Muscle of leg (tissue), 3 donors: ENCODE measurements at regions not wholly inside any gene's neighbourhood (a gene's known extent, or its start where the extent isn't known, plus 50 kb on each side); places are given as distances from the start of the nearest gene placed in this dataset.
A peak's percentile ranks its signal among the peaks of the same experiment; 100 is the strongest.

Experiments
- DNase-seq: peaks from one replicate; pipeline ENCODE4 v3.0.0; 2013
- H3K27ac ChIP-seq: one replicate; pipeline ENCODE4 v1.5.1; 2013; ENCODE audit warnings: mild to moderate bottlenecking, low read length, control low read depth
- H3K27me3 ChIP-seq: one replicate; pipeline ENCODE4 v1.6.1; 2013; ENCODE audit warnings: low read length; ENCODE audit not compliant: control insufficient read depth, insufficient read depth
- H3K36me3 ChIP-seq: one replicate; pipeline ENCODE4 v1.6.1; 2013; ENCODE audit warnings: low read length; ENCODE audit not compliant: control insufficient read depth, insufficient read depth
- H3K4me1 ChIP-seq: one replicate; pipeline ENCODE4 v1.6.1; 2013; ENCODE audit warnings: low read length; ENCODE audit not compliant: control insufficient read depth, insufficient read depth
- H3K4me3 ChIP-seq: one replicate; pipeline ENCODE4 v1.5.1; 2013; ENCODE audit warnings: low read length, control low read depth
- H3K9me3 ChIP-seq: replicated peaks from 2 replicates; pipeline ENCODE4 v1.6.1; 2013; ENCODE audit warnings: low read depth, low read length; ENCODE audit not compliant: control insufficient read depth
- WGBS: methylation state at CpG from one replicate; pipeline ENCODE4 v1.1.5; 2013; ENCODE audit warnings: missing lambda C conversion rate; ENCODE audit not compliant: insufficient coverage; 5-methylcytosine and 5-hydroxymethylcytosine counted together

DNA sequence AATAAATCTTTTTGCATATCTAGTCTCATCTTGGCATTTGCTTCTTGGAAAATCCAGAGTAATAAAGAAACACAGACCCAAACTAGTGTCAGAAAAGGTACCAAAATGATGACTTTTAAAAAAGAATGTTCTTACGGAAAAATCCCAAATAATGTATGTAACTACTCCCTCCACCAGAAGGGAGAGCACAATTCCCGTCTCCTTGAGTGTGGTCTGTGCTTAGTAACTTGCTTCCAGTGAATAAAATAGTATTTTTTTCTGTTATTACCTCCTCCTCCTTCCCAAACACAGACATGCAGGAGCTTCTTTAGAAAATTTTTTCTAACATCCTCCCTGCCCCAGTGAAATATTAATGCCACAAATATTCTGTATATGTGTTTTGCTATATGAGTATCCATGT is 358.1 kb downstream of the ZFHX3 start:
- no peaks in the 10 kb centered on the region for H3K27me3 ChIP-seq
- DNase-seq = peak; percentile 55
- H3K4me3 ChIP-seq = no peak overlapping the region
- no CpG with 5 or more reads among the region's 2 CpGs for WGBS
- H3K27ac ChIP-seq = no peak overlapping the region
- peaks cover 2% of the 10 kb centered on the region for H3K4me1 ChIP-seq
- H3K36me3 ChIP-seq = no peaks in the 10 kb centered on the region
- H3K9me3 ChIP-seq = no peaks in the 10 kb centered on the region

DNA sequence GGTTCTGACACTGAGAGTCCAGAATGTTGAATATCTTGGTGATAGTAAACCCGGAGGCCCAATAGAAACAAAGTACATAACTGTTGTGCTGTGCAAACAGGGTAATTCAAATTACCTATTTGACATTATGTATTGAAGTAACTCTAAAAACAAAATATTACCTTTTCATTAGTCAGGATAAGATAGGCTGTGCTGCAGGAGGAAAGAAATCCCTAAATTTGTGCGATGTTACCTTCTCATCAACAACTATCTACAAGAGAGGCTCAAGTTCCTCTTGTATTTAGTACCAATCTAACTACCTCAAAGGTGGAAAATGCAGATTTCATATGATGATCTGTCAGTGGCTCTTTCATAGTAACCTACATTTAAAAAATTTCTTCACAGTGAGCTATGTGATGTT is 367.2 kb downstream of the ZFHX3 start:
- Histone ChIP-seq H3K4me1 (no peaks in the 10 kb centered on the region), H3K36me3 (no peaks in the 10 kb centered on the region), H3K4me3 (no peak overlapping the region), H3K27me3 (no peaks in the 10 kb centered on the region), H3K9me3 (no peaks in the 10 kb centered on the region), H3K27ac (no peak overlapping the region)
- no CpG with 5 or more reads among the region's 2 CpGs for WGBS
- no peak for DNase-seq

- Histone ChIP-seq H3K9me3 (peaks cover 2% of the 10 kb centered on the region), H3K27ac (no peak overlapping the region), H3K27me3 (no peaks in the 10 kb centered on the region), H3K4me1 (no peaks in the 10 kb centered on the region), H3K36me3 (no peaks in the 10 kb centered on the region), H3K4me3 (no peak overlapping the region)
- no peak for DNase-seq
Measured at GRCh38 chr16:72679856-72680255, 368.1 kb downstream of the ZFHX3 start.

DNA sequence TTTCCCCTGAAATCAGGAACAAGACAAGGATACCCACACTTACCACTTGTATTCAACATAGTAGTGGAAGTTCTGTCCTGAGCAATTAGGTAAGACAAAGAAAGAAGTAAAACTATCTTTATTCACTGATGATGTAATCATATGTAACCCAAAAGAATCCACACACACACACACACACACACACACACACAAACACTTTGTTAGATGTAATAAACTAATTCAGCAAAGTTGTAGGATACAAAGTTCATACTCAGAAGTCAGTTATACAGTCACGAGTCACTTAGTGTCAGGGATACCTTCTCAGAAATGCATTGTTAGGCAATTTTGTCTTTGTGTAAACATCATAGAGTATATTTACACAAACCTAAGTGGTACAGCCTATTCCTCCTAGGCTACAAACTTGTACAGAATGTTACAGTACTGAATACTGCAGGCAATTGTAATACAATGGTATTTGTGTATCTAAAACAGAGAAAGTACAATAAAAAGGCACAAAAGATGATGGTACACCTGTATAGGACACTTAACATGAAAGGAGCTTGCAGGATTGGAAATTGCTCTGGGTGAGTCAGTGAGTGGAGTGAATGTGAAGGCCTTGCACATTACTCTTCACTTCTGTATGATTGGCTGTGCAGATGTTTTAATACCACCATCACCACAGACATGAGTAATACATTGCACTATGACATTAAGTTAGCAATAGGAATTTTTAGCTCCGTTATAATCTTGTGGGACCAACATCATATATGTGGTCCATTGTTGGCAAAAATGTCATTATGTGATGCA is 370.1 kb downstream of the ZFHX3 start:
- Histone ChIP-seq H3K4me3 (no peak overlapping the region), H3K9me3 (peaks cover 11% of the 10 kb centered on the region), H3K36me3 (no peaks in the 10 kb centered on the region), H3K27me3 (no peaks in the 10 kb centered on the region), H3K27ac (no peak overlapping the region), H3K4me1 (no peaks in the 10 kb centered on the region)
- DNase-seq = no peak
- WGBS = no CpG with 5 or more reads among the region's 2 CpGs

DNA sequence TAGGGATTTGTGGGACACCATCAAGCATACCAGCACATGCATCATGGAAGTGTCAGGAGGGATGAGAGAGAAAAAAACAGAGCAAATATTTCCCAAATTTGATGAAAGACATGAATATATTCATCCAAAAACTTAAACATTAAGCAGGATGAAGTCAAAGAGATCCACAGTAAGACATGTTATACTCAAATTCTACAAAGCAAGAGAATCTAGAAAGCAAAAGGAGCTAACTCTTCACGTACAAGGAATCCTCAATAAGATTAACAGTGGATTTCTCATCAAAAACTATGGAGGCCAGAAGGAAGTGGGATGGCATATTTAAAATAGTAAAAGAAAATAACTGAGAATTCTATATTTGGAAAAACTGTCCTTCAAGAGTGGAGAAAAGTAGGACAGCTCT is 374.8 kb downstream of the ZFHX3 start:
- no CpG with 5 or more reads among the region's 1 CpG for WGBS
- no peaks in the 10 kb centered on the region for H3K27me3 ChIP-seq
- no peaks in the 10 kb centered on the region for H3K36me3 ChIP-seq
- DNase-seq = no peak
- no peaks in the 10 kb centered on the region for H3K4me1 ChIP-seq
- H3K27ac ChIP-seq = no peak overlapping the region
- H3K9me3 ChIP-seq = peaks cover 16% of the 10 kb centered on the region
- H3K4me3 ChIP-seq = no peak overlapping the region

DNA sequence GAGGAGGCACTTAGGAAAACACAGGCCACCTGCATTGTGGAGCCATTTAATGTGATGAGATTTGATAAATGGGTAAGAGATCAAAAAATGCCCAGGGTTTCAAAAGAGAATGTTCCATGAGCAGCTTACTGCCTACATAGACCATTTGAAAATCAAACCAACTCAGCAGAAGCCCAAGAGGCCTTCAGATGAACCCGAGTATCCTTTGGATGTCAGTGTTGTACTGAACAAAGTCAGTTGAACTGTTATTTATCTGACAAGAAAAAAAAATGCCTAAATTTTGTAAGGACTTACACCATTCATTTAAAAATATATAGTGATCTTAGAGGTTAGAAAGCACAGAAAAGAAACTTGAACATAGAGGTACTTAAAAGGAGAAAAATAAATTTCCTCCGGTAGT is 381.7 kb downstream of the ZFHX3 start:
- H3K36me3 ChIP-seq = no peaks in the 10 kb centered on the region
- no peak overlapping the region for H3K27ac ChIP-seq
- no peak for DNase-seq
- WGBS = 100% methylated on average over 1 of the region's 2 CpGs
- H3K27me3 ChIP-seq = no peaks in the 10 kb centered on the region
- H3K4me1 ChIP-seq = peaks cover 2% of the 10 kb centered on the region
- no peaks in the 10 kb centered on the region for H3K9me3 ChIP-seq
- H3K4me3 ChIP-seq = no peak overlapping the region

DNA sequence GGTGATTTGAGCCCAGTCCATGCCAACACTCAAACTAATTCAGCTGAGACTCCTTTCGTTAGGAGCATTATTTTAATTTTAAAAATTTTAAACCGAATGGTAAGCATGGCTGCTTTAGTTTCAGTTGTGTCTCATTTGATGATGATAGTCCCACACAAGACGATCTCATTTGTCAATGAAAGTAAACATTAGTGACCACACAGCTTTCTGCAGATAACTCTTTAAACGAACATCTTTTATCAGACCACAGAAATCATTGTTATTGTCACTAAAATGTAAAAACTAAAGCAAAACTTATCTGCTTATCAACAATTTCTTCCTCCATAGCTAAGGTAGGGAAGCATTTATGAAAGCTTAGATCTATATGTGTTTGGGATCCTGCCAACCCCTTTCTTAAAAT is 382.2 kb downstream of the ZFHX3 start:
- Histone ChIP-seq H3K9me3 (no peaks in the 10 kb centered on the region), H3K27me3 (no peaks in the 10 kb centered on the region), H3K27ac (no peak overlapping the region), H3K4me3 (peak overlapping the region; percentile 68), H3K36me3 (no peaks in the 10 kb centered on the region), H3K4me1 (peaks cover 2% of the 10 kb centered on the region)
- WGBS = no CpG with 5 or more reads among the region's 4 CpGs
- DNase-seq = no peak

DNA sequence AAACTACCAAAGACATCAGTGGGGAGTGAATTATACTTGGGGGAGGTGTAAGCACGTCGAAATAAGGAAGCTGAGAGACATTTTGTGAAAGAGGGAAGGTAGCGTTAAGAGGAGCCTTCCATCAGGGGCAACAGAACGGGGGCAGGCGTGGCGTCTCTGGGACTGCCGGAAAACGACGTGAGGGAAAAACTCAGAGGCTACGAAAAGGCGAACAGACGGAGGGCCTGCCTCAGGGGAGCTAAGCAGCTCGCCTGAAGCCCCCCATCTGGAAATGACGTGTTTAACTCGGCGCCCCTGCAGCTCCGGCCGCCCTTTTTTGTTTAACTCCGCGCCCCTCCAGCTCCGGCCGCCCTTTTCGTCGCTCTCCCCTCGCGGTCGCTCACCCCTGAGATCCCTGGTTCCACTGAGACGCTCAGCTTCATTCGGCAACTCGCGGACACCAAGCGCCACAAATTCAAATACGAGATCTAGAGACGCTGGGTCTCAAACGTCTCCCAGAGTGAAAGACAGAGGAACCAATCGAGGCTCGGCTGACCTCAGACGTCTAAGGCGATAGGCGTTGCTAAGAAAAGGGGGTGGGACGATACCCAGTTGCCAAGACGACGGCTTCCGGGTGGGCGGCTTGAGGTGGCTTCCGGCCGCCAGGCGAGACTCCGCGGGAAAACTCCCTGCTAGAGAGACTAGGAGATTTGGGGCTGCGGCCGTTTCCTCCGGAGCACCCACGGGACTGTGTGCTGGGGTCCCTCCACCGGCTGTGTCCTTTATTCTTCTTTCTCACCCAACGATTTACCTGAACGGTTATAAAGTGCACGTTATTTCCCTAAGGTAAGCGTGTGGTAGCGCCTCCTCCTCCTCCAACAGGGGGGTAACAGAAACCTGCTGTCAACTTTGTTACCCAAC is 383.2 kb downstream of the ZFHX3 start:
- under 1% methylated on average over 54 of the region's 60 CpGs for WGBS
- peaks cover 2% of the 10 kb centered on the region for H3K4me1 ChIP-seq
- peak; percentile 100 for DNase-seq
- peak overlapping the region; percentile 68 for H3K4me3 ChIP-seq
- no peaks in the 10 kb centered on the region for H3K36me3 ChIP-seq
- no peaks in the 10 kb centered on the region for H3K9me3 ChIP-seq
- H3K27me3 ChIP-seq = no peaks in the 10 kb centered on the region
- H3K27ac ChIP-seq = peak overlapping the region; percentile 86

DNA sequence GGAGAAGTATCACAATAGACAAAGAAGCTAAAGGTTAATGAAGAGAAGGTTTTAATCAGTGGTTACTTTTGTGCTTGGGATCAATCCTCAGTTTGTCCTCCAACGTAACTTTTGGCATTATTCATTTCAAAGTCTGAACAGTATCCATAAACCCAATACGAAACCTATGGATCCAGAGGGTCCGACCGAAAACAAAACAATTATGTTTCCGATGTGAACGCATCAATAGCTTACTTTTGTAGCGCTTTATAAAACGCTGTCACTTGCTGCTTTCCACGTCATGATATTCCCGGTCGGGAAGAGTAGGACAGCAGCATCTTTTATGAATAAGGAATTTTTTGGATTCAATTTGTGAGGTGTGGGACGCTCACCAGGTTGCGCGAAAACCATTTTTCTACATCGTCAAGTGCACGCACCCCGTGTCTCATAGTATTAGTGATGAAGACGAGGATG is 383.8 kb downstream of the ZFHX3 start:
- H3K9me3 ChIP-seq = no peaks in the 10 kb centered on the region
- peaks cover 2% of the 10 kb centered on the region for H3K4me1 ChIP-seq
- peak overlapping the region; percentile 86 for H3K27ac ChIP-seq
- H3K4me3 ChIP-seq = peak overlapping the region; percentile 68
- WGBS = under 1% methylated on average over 18 of the region's 18 CpGs
- H3K27me3 ChIP-seq = no peaks in the 10 kb centered on the region
- no peaks in the 10 kb centered on the region for H3K36me3 ChIP-seq
- peak; percentile 27 for DNase-seq

DNA sequence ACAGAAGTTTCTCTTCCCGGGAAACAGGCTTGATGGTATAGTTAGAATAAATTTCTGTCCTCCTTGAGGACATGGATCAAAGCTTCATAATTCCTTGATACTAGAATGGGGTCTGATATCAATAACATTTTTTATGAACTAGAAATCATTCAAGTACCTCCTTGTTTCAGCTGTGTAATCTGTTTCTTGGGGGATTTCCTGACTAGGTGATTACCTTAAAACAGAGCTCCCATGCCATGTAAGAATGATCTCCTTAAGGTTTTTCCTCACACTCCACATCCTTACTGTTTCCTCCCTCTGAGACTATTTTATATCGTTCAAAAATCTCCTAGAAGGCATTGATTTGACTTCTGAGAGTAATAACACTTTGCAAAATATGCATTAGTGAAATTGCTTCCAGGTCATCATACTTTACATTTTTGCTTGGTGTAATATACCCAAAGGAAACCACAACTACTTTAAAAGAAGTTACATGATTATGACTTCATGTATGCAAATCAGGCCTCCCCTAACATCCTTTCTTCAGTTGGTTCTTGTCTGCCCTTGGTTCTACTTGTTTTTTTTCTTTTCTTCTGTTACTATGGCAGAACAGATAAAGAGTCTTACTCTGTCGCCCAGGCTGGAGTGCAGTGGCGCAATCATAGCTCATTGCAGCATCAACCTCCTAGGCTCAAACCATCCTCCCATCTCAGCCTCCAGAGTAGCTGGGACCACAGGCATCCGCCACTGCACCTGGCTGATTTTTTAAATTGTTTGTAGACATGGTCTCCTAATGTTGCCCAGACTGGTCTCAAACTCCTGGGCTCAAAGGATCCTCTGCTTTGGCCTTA is 388.8 kb downstream of the ZFHX3 start:
- Histone ChIP-seq H3K27ac (no peak overlapping the region), H3K36me3 (no peaks in the 10 kb centered on the region), H3K9me3 (no peaks in the 10 kb centered on the region), H3K27me3 (no peaks in the 10 kb centered on the region), H3K4me3 (no peak overlapping the region), H3K4me1 (no peaks in the 10 kb centered on the region)
- 100% methylated on average over 1 of the region's 5 CpGs for WGBS
- DNase-seq = no peak
